GM10266 (cell line): ENCODE measurements at regions not wholly inside any gene's neighbourhood (a gene's known extent, or its start where the extent isn't known, plus 50 kb on each side); places are given as distances from the start of the nearest gene placed in this dataset.

Experiments
- DNase-seq: peaks from one replicate; pipeline ENCODE4 v3.0.0; 2012; ENCODE audit errors: extremely low spot score
- TF ChIP-seq, protein P1 (sequence below): IDR thresholded peaks from 2 replicates; pipeline ENCODE4 v1.5.1; 2012; ENCODE audit warnings: mild to moderate bottlenecking, low read depth; ENCODE audit not compliant: control insufficient read depth, insufficient read depth; ENCODE audit errors: missing control alignments

DNA sequence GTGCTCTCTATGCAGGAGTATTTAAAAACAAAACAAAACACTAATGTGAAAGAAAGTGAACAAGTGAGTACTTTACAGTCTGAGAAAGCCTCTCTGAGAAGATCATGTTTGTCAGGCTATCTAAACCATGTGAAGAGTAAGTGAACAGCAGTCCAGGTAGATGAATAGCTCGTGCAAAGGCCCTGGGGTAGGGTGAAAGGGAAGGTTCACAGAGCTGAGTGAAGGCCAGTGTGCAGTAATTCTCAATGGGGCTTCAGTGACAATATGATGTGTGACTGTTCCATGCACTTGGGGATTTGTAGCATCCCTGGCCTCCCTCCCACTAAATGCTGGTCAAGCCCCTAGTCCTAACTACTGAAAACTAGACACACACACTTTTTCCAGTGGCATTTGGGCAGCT, 488.9 kb upstream of the JARID2 start:
- no peak for DNase-seq
- TF ChIP-seq, protein P1, sequence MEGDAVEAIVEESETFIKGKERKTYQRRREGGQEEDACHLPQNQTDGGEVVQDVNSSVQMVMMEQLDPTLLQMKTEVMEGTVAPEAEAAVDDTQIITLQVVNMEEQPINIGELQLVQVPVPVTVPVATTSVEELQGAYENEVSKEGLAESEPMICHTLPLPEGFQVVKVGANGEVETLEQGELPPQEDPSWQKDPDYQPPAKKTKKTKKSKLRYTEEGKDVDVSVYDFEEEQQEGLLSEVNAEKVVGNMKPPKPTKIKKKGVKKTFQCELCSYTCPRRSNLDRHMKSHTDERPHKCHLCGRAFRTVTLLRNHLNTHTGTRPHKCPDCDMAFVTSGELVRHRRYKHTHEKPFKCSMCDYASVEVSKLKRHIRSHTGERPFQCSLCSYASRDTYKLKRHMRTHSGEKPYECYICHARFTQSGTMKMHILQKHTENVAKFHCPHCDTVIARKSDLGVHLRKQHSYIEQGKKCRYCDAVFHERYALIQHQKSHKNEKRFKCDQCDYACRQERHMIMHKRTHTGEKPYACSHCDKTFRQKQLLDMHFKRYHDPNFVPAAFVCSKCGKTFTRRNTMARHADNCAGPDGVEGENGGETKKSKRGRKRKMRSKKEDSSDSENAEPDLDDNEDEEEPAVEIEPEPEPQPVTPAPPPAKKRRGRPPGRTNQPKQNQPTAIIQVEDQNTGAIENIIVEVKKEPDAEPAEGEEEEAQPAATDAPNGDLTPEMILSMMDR, result no peak

DNA sequence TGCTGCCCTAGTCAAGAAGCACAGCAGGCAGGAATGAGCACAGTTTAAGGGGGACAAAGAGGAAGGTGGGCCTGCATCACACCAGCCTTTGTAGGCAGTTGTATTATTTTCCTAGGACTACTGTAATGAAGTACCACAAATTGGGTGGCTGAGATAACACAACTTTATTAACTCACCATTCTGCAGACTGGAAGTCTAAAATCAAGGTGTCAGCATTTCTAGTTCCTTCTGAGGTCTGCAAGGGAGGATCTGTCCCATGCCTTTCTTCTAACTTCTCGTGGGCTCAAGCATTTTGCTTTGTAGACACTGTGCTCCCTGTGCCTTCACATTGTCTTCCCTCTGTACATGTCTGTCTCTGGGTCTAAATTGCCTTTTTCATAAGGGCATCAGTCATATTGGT, 488.5 kb upstream of the JARID2 start:
- TF ChIP-seq, protein P1, result no peak
- DNase-seq, result no peak

GRCh38 chr6:14758421-14759081, 487.3 kb upstream of the JARID2 start:
- DNase-seq, result no peak
- TF ChIP-seq, protein P1, result no peak

- DNase-seq, result no peak
- TF ChIP-seq, protein P1, result no peak
These were observed 485.7 kb upstream of the JARID2 start for GRCh38 chr6:14759976-14760672.

GRCh38 chr6:14762077-14762476, 483.8 kb upstream of the JARID2 start:
- no peak for DNase-seq
- TF ChIP-seq, protein P1, result no peak

- no peak for DNase-seq
- TF ChIP-seq, protein P1, result no peak
These were observed 482.7 kb upstream of the JARID2 start for GRCh38 chr6:14763139-14763538.

- TF ChIP-seq, protein P1, result no peak
- no peak for DNase-seq
These were observed 482.3 kb upstream of the JARID2 start for GRCh38 chr6:14763616-14764015.
